ENCODE measurements at regions not wholly inside any gene's neighbourhood (a gene's known extent, or its start where the extent isn't known, plus 50 kb on each side); places are given as distances from the start of the nearest gene placed in this dataset.

DNA sequence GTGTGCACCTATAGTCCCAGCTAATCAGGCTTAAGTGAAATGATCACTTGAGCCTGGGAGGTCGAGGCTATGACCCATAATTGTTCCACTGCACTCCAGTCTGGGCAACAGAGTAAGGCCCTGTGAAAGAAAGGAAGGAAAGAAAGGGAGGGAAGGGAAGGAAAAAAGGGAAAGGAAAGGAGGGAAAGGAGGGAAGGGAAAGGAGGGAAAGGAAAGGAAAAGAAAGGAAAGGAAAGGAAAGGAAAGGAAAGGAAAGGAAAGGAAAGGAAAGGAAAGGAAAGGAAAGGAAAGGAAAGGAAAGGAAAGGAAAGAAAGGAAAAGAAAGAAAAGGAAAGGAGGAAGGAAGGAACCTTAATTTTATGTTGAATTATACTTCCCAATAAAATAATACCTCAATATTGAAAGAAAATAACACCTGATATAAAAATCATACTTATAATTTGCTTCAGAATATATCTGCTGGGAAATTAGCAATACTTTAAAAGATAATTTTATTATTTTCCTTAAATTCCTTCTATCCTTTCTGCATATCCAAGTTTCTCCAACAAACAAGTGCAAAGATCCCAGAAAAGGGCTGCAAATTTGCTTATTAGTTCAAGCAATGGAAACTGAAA is 177.3 kb downstream of the KLF12 start:
- no peak overlapping the region for H3K27ac ChIP-seq (ENCODE audit: low read depth, low read length)
- no peaks in the 10 kb centered on the region for H3K4me1 ChIP-seq (ENCODE audit: control insufficient read depth, insufficient read depth, low read length, unreplicated experiment)
- H3K27me3 ChIP-seq (ENCODE audit: insufficient read depth, low read length): no peaks in the 10 kb centered on the region
- H2AFZ ChIP-seq (ENCODE audit: low read length, unreplicated experiment): no peak overlapping the region
- no peak overlapping the region for H3K4me3 ChIP-seq (ENCODE audit: low read depth, low read length)
- no peaks in the 10 kb centered on the region for H3K36me3 ChIP-seq (ENCODE audit: insufficient read depth, low read length)
- peaks cover 6% of the 10 kb centered on the region for H3K79me2 ChIP-seq (ENCODE audit: control insufficient read depth, insufficient read depth, low read length, unreplicated experiment)

DNA sequence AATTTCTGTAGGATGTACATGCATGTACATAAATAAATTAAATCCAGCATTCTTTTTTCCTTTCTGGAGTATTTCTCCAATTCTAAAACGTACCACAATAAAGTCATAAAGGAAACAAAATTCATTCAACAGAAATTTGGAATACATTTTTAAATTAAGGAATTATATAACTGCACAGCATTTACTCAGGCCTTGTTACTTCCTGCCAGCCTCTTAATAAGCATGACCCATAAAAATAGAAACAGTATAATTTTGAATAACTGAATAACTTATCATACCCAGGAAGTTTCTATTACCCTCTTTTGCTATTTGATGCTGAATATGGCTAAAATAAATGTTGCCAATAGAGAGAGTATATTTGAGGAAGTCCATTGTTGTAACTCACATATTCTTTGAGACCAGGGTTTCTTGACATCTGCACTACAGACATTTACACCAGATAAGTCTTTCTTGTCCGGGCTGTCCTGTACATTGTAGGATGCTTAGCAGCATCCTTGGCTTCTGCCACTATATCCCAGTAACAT is 178.2 kb downstream of the KLF12 start:
- no peaks in the 10 kb centered on the region for H3K79me2 ChIP-seq (ENCODE audit: control insufficient read depth, insufficient read depth, low read length, unreplicated experiment)
- H3K36me3 ChIP-seq (ENCODE audit: insufficient read depth, low read length): no peaks in the 10 kb centered on the region
- H3K27me3 ChIP-seq (ENCODE audit: insufficient read depth, low read length): no peaks in the 10 kb centered on the region
- no peaks in the 10 kb centered on the region for H3K4me1 ChIP-seq (ENCODE audit: control insufficient read depth, insufficient read depth, low read length, unreplicated experiment)
- no peak overlapping the region for H3K4me3 ChIP-seq (ENCODE audit: low read depth, low read length)
- no peak overlapping the region for H2AFZ ChIP-seq (ENCODE audit: low read length, unreplicated experiment)
- no peak overlapping the region for H3K27ac ChIP-seq (ENCODE audit: low read depth, low read length)

DNA sequence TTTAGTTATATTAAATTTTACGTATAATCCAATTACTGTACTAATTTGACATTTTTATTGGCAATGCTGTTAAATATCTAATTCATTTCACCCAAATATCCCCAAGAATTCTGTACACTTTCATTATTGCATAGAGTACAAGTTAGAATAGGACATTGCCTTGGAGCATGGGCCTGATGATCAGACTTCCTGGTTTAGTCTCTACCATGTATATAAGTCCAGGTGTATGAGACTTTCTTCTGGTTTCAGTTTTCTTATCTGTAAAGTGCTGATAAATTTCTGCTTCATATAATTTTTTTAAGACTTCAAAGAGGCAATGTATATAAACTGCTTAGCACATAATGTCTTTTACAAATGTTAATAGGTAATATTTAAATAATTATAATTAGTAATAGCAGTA is 179.4 kb downstream of the KLF12 start:
- no peaks in the 10 kb centered on the region for H3K36me3 ChIP-seq (ENCODE audit: insufficient read depth, low read length)
- H3K4me3 ChIP-seq (ENCODE audit: low read depth, low read length): no peak overlapping the region
- no peaks in the 10 kb centered on the region for H3K4me1 ChIP-seq (ENCODE audit: control insufficient read depth, insufficient read depth, low read length, unreplicated experiment)
- H3K27ac ChIP-seq (ENCODE audit: low read depth, low read length): no peak overlapping the region
- no peaks in the 10 kb centered on the region for H3K27me3 ChIP-seq (ENCODE audit: insufficient read depth, low read length)
- no peaks in the 10 kb centered on the region for H3K79me2 ChIP-seq (ENCODE audit: control insufficient read depth, insufficient read depth, low read length, unreplicated experiment)
- no peak overlapping the region for H2AFZ ChIP-seq (ENCODE audit: low read length, unreplicated experiment)

DNA sequence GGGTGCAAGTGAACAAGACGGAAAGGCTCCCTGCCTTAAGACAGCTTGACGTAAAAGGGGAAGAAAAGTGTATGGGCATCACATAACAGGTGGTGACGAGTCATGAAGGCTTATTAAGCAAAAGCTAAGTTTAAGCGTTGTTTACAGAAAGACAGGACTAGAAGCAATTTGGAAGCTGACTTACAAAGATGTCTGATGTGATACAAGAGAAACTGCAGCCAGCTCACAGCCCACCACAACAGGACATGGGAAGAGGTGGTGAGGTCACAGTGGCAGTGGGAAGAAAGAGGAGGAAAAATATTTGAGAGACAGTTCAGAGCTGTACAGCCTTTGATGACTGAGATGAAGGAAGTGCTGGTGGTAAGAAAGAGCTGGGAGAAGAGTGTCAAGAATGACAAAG is 181.6 kb downstream of the KLF12 start:
- Histone ChIP-seq H3K4me1 (ENCODE audit: control insufficient read depth, insufficient read depth, low read length, unreplicated experiment) (no peaks in the 10 kb centered on the region), H3K79me2 (ENCODE audit: control insufficient read depth, insufficient read depth, low read length, unreplicated experiment) (no peaks in the 10 kb centered on the region), H3K27ac (ENCODE audit: low read depth, low read length) (no peak overlapping the region)

GRCh38 chr13:73948848-73949529 is 185.2 kb downstream of the KLF12 start:
- Histone ChIP-seq H3K4me3 (ENCODE audit: low read depth, low read length) (no peak overlapping the region), H3K27me3 (ENCODE audit: insufficient read depth, low read length) (no peaks in the 10 kb centered on the region), H3K36me3 (ENCODE audit: insufficient read depth, low read length) (no peaks in the 10 kb centered on the region), H3K4me1 (ENCODE audit: control insufficient read depth, insufficient read depth, low read length, unreplicated experiment) (peaks cover 9% of the 10 kb centered on the region), H3K27ac (ENCODE audit: low read depth, low read length) (no peak overlapping the region), H3K79me2 (ENCODE audit: control insufficient read depth, insufficient read depth, low read length, unreplicated experiment) (peaks cover 5% of the 10 kb centered on the region), H2AFZ (ENCODE audit: low read length, unreplicated experiment) (no peak overlapping the region)

More for the DNA sequence above, 181.6 kb downstream of the KLF12 start:
- Histone ChIP-seq H3K36me3 (ENCODE audit: insufficient read depth, low read length) (no peaks in the 10 kb centered on the region), H3K4me3 (ENCODE audit: low read depth, low read length) (no peak overlapping the region), H3K27me3 (ENCODE audit: insufficient read depth, low read length) (no peaks in the 10 kb centered on the region), H2AFZ (ENCODE audit: low read length, unreplicated experiment) (no peak overlapping the region)

DNA sequence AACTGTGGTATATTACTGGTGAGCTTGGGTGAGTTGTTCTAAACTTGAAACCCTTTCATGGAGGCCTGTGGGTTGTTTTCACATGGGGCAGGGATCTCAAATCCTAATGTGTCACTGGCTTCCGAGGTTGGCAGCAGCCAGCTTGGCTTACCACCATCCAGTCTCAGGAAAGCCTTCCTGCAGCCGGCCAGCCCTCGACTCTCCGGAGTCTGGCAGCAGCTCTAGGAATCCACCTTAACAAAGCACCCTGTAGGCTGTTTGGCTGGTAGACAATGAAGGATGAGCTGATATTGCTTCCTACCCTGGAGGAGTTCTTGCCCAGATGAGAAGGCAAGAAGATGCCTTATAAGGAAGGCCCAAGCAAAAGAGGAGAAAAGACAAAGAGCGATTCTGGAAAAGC is 188.3 kb downstream of the KLF12 start:
- Histone ChIP-seq H3K27ac (ENCODE audit: low read depth, low read length) (peak overlapping the region; percentile 6; the same call in 1 of the 2 replicates), H3K27me3 (ENCODE audit: insufficient read depth, low read length) (no peaks in the 10 kb centered on the region), H2AFZ (ENCODE audit: low read length, unreplicated experiment) (no peak overlapping the region), H3K4me1 (ENCODE audit: control insufficient read depth, insufficient read depth, low read length, unreplicated experiment) (peaks cover 17% of the 10 kb centered on the region), H3K36me3 (ENCODE audit: insufficient read depth, low read length) (no peaks in the 10 kb centered on the region), H3K79me2 (ENCODE audit: control insufficient read depth, insufficient read depth, low read length, unreplicated experiment) (peaks cover 5% of the 10 kb centered on the region), H3K4me3 (ENCODE audit: low read depth, low read length) (no peak overlapping the region)

GRCh38 chr13:73945382-73945781 is 188.8 kb downstream of the KLF12 start:
- Histone ChIP-seq H2AFZ (ENCODE audit: low read length, unreplicated experiment) (no peak overlapping the region), H3K27me3 (ENCODE audit: insufficient read depth, low read length) (no peaks in the 10 kb centered on the region), H3K79me2 (ENCODE audit: control insufficient read depth, insufficient read depth, low read length, unreplicated experiment) (peaks cover 9% of the 10 kb centered on the region), H3K4me3 (ENCODE audit: low read depth, low read length) (no peak overlapping the region), H3K36me3 (ENCODE audit: insufficient read depth, low read length) (no peaks in the 10 kb centered on the region), H3K4me1 (ENCODE audit: control insufficient read depth, insufficient read depth, low read length, unreplicated experiment) (peaks cover 17% of the 10 kb centered on the region), H3K27ac (ENCODE audit: low read depth, low read length) (no peak overlapping the region; the same call in 1 of the 2 replicates)

DNA sequence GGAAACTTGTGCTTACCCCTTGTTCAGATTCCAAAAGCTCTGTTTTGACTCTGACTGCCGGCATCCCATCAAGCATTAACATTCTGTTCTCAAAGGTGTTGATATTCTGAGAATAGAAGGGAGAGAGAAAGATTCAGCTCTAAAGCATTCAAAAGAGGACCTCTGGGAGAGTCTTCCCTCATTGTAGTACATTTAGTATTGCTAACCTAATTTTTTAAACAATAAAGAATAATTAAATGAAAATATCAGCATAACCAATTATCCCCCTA is 190.3 kb downstream of the KLF12 start:
- no peak overlapping the region for H3K27ac ChIP-seq (ENCODE audit: low read depth, low read length)
- H2AFZ ChIP-seq (ENCODE audit: low read length, unreplicated experiment): no peak overlapping the region
- no peaks in the 10 kb centered on the region for H3K36me3 ChIP-seq (ENCODE audit: insufficient read depth, low read length)
- H3K4me1 ChIP-seq (ENCODE audit: control insufficient read depth, insufficient read depth, low read length, unreplicated experiment): peaks cover 25% of the 10 kb centered on the region
- H3K27me3 ChIP-seq (ENCODE audit: insufficient read depth, low read length): no peaks in the 10 kb centered on the region
- H3K79me2 ChIP-seq (ENCODE audit: control insufficient read depth, insufficient read depth, low read length, unreplicated experiment): peaks cover 18% of the 10 kb centered on the region
- H3K4me3 ChIP-seq (ENCODE audit: low read depth, low read length): no peak overlapping the region

DNA sequence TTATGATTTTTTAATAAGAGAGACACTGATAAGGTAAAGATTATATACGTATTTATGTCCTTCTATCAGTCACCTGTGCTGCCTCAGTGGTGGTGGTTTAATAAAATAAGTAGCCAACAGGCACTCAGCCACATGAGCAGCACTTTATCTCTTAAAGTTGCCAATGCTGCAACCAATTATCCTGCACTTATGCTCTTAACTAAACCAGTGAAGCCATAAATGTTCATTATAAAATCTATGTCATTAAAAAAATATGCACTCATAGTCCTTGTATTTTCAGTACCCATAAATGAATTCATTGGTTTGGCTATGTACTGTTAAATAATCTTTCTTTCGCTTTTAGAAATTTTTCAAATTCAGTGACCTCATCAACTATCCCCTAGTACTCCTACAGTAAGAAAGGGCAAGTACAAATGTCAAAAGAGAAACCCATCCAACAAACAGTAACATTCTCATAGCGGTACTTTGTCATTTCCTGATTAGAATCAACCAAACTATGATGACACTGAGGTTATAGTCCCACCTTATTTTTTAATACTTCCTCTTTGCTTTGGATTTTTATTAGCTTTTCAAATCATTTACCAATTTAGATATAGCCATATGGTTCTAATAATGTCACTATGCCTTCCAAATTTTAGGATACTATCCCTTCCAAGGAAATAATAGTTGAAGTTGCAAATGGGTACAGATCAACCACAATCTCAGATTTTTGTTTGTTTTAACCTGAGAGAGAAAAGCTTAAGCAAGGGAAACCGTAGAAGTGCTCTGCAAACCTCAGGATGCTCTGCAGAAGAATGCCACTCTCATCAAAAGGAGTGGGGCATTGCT is 190.9 kb downstream of the KLF12 start:
- Histone ChIP-seq H3K4me3 (ENCODE audit: low read depth, low read length) (0 out of 2 replicates have a peak overlapping the region, but pooled peaks have one; percentile 18), H2AFZ (ENCODE audit: low read length, unreplicated experiment) (no peak overlapping the region), H3K27me3 (ENCODE audit: insufficient read depth, low read length) (no peaks in the 10 kb centered on the region), H3K79me2 (ENCODE audit: control insufficient read depth, insufficient read depth, low read length, unreplicated experiment) (peaks cover 18% of the 10 kb centered on the region), H3K36me3 (ENCODE audit: insufficient read depth, low read length) (no peaks in the 10 kb centered on the region), H3K27ac (ENCODE audit: low read depth, low read length) (no peak overlapping the region), H3K4me1 (ENCODE audit: control insufficient read depth, insufficient read depth, low read length, unreplicated experiment) (peaks cover 30% of the 10 kb centered on the region)

- Histone ChIP-seq H3K27ac (ENCODE audit: low read depth, low read length) (no peak overlapping the region), H3K4me1 (ENCODE audit: control insufficient read depth, insufficient read depth, low read length, unreplicated experiment) (peaks cover 42% of the 10 kb centered on the region)
Measured at GRCh38 chr13:73941752-73942151, 192.5 kb downstream of the KLF12 start.

More at GRCh38 chr13:73941752-73942151, 192.5 kb downstream of the KLF12 start:
- no peaks in the 10 kb centered on the region for H3K27me3 ChIP-seq (ENCODE audit: insufficient read depth, low read length)
- H2AFZ ChIP-seq (ENCODE audit: low read length, unreplicated experiment): no peak overlapping the region
- peaks cover 17% of the 10 kb centered on the region for H3K79me2 ChIP-seq (ENCODE audit: control insufficient read depth, insufficient read depth, low read length, unreplicated experiment)
- H3K36me3 ChIP-seq (ENCODE audit: insufficient read depth, low read length): no peaks in the 10 kb centered on the region
- H3K4me3 ChIP-seq (ENCODE audit: low read depth, low read length): no peak overlapping the region
